ENCODE measurements at regions not wholly inside any gene's neighbourhood (a gene's known extent, or its start where the extent isn't known, plus 50 kb on each side); places are given as distances from the start of the nearest gene placed in this dataset.

GRCh38 chr11:86869966-86870570 lies 69.7 kb downstream of the PRSS23 start:
- Mint-ChIP-seq H3K27ac (ENCODE audit: low read depth, unreplicated experiment) (no peak overlapping the region), H3K27me3 (ENCODE audit: insufficient read depth, unreplicated experiment) (no peaks in the 10 kb centered on the region), H3K4me1 (ENCODE audit: insufficient read depth, unreplicated experiment) (peaks cover 5% of the 10 kb centered on the region), H3K4me3 (ENCODE audit: unreplicated experiment) (no peak overlapping the region), H3K36me3 (ENCODE audit: insufficient read depth, unreplicated experiment) (no peaks in the 10 kb centered on the region), H3K9me3 (ENCODE audit: unreplicated experiment) (no peaks in the 10 kb centered on the region)
- DNase-seq (ENCODE audit: unreplicated experiment): peak; percentile 71
- BruUV-seq (replicated peaks): no TSS peak
- TF ChIP-seq CTCF (IDR thresholded peaks at IDR 0.05; ENCODE audit: unreplicated experiment): peak; percentile 81
- CTCF ChIA-PET: interaction anchor here (0.6 to 12.0 kb wide), 57 partner anchors 14 to 1660 kb away, joined by 3 to 401 read pairs (median 4); no protein-coding TSS in a partner anchor
- POLR2A ChIA-PET: interaction anchor here (0.9 to 1.4 kb wide), 3 partner anchors 48 to 431 kb away, joined by 3 to 4 read pairs (median 3); no protein-coding TSS in a partner anchor
- intact Hi-C loops (cut with micrococcal nuclease): loop anchor here (1.0 to 2.0 kb wide), 2 partner anchors 49 to 421 kb away; no protein-coding TSS in a partner anchor

- no peak overlapping the region for H3K4me3 Mint-ChIP-seq (ENCODE audit: unreplicated experiment)
- H3K36me3 Mint-ChIP-seq (ENCODE audit: insufficient read depth, unreplicated experiment): no peaks in the 10 kb centered on the region
- H3K4me1 Mint-ChIP-seq (ENCODE audit: insufficient read depth, unreplicated experiment): peaks cover 5% of the 10 kb centered on the region
- intact Hi-C loops (cut with micrococcal nuclease): no loop called here
- no TSS peak for BruUV-seq (replicated peaks)
- DNase-seq (ENCODE audit: unreplicated experiment): no peak
- ChIA-PET CTCF (interaction anchor here (12.0 kb wide), 1 partner anchor 48 kb away, joined by 401 read pairs; no protein-coding TSS in a partner anchor), POLR2A (interaction anchor here (0.6 kb wide), 1 partner anchor 114 kb away, joined by 3 read pairs; no protein-coding TSS in a partner anchor)
- no peaks in the 10 kb centered on the region for H3K9me3 Mint-ChIP-seq (ENCODE audit: unreplicated experiment)
- TF ChIP-seq CTCF (IDR thresholded peaks at IDR 0.05; ENCODE audit: unreplicated experiment): no peak
- no peaks in the 10 kb centered on the region for H3K27me3 Mint-ChIP-seq (ENCODE audit: insufficient read depth, unreplicated experiment)
- no peak overlapping the region for H3K27ac Mint-ChIP-seq (ENCODE audit: low read depth, unreplicated experiment)
Measured at GRCh38 chr11:86873573-86874083, 73.3 kb downstream of the PRSS23 start.

GRCh38 chr11:86874304-86875056 lies 74.1 kb downstream of the PRSS23 start:
- H3K9me3 Mint-ChIP-seq (ENCODE audit: unreplicated experiment): no peaks in the 10 kb centered on the region
- no TSS peak for BruUV-seq (replicated peaks)
- H3K27ac Mint-ChIP-seq (ENCODE audit: low read depth, unreplicated experiment): no peak overlapping the region
- no peak for TF ChIP-seq CTCF (IDR thresholded peaks at IDR 0.05; ENCODE audit: unreplicated experiment)
- no peak for DNase-seq (ENCODE audit: unreplicated experiment)
- peaks cover 5% of the 10 kb centered on the region for H3K4me1 Mint-ChIP-seq (ENCODE audit: insufficient read depth, unreplicated experiment)
- ChIA-PET CTCF (interaction anchor here (1.8 to 12.0 kb wide), 2 partner anchors 44 to 47 kb away, joined by 4 to 401 read pairs; no protein-coding TSS in a partner anchor), POLR2A (interaction anchor here (0.6 kb wide), 1 partner anchor 113 kb away, joined by 3 read pairs; no protein-coding TSS in a partner anchor)
- intact Hi-C loops (cut with micrococcal nuclease): no loop called here
- H3K4me3 Mint-ChIP-seq (ENCODE audit: unreplicated experiment): no peak overlapping the region
- no peaks in the 10 kb centered on the region for H3K27me3 Mint-ChIP-seq (ENCODE audit: insufficient read depth, unreplicated experiment)
- H3K36me3 Mint-ChIP-seq (ENCODE audit: insufficient read depth, unreplicated experiment): no peaks in the 10 kb centered on the region

DNA sequence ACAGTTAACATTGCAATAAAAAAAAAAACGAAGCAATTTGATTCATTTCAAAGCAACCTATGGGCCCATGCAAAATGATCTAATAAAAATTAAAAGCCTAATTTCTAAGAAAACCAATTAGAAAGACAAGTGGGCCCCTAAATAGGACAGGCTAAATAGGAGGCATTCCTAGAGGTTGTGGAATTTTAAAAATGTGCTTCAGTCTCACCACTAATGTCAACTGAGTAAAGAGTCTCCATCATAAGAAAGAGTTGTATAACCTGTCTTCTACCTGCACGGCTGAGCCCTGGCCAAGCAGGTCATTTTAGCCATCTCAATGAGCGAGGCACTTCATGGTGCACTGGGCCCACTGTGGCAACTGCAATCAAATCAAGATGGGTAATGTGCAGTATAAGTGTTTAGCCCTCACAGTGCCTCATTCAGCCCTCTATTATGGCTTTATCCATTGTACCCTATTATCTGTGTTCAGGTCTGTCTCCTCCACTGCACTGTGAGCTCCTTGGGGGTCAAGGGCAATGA lies 76.4 kb downstream of the PRSS23 start:
- intact Hi-C loops (cut with micrococcal nuclease): no loop called here
- BruUV-seq (replicated peaks): no TSS peak
- Mint-ChIP-seq H3K27me3 (ENCODE audit: insufficient read depth, unreplicated experiment) (no peaks in the 10 kb centered on the region), H3K27ac (ENCODE audit: low read depth, unreplicated experiment) (no peak overlapping the region), H3K4me3 (ENCODE audit: unreplicated experiment) (no peak overlapping the region), H3K4me1 (ENCODE audit: insufficient read depth, unreplicated experiment) (peaks cover 5% of the 10 kb centered on the region), H3K9me3 (ENCODE audit: unreplicated experiment) (no peaks in the 10 kb centered on the region), H3K36me3 (ENCODE audit: insufficient read depth, unreplicated experiment) (no peaks in the 10 kb centered on the region)
- no peak for TF ChIP-seq CTCF (IDR thresholded peaks at IDR 0.05; ENCODE audit: unreplicated experiment)
- POLR2A ChIA-PET: no interaction called here
- no peak for DNase-seq (ENCODE audit: unreplicated experiment)
- CTCF ChIA-PET: interaction anchor here (0.6 to 1.8 kb wide), 4 partner anchors 41 to 1870 kb away, joined by 3 to 4 read pairs (median 3); no protein-coding TSS in a partner anchor

All from MCF 10A (cell line).